ENCODE measurements at regions not wholly inside any gene's neighbourhood (a gene's known extent, or its start where the extent isn't known, plus 50 kb on each side); places are given as distances from the start of the nearest gene placed in this dataset.

DNA sequence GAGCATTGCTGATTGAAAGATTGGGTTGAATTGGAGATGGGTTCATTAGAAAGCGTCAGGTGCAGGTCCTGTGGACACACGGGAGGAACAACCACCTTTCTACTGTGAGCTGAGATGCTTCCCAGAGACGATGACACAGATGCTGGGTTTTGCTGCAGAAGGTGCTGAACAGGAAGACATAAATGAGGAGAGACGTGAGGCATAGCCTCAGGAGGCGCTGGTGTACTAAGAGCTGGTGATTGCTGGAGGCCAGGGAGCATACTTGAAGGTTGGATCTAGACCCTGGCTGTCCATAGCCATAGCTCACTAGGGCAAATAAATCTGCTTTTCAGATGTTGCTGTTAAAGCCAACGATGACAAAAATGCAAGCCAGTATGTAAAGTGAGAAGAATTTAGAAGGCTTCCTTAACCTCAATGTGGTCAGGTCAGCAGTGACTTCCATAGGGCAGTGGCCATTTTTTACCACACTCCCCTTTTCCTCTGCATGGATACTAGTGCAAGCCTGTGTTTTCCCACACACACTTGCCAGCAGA is 153.7 kb downstream of the SOX11 start:
- DNase-seq = no peak

DNA sequence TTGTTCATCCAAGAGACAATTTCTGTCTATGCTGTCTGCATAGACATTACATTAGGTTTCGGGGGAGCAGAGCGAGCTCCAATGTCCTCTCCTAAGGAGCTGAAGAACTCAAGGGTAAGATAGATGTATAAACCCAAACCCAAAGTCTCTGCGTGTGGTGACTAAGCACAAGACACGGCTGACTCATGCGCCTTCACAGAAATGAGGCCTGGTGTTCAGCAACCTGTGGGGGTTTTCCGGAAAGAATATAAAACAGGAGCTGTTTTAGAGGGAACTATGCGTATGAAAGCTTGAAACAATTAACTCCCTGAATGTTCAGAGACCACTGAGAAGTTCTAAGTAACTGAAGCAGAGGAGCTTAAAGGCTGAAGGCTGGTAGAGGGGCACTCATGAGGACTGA is 154.7 kb downstream of the SOX11 start:
- no peak for DNase-seq

DNA sequence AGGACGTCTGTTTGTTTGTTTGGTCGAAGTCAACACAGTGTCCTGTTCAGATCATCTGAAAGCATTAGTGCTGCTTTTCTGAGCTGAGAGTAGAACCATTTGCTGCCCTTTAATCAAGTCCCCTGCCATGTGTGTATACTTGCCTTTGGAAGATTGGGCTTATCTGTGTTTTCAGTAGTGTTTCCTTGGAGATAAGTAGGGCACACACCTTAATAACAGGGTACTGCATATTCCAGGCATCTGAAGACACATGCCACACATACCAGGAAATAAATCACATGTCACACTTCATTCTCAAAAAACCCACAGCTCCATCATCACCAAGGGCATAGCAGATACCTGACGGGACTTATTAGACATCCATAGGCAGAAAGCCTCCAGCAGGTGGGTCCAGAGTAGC is 157.4 kb downstream of the SOX11 start:
- DNase-seq = no peak

DNA sequence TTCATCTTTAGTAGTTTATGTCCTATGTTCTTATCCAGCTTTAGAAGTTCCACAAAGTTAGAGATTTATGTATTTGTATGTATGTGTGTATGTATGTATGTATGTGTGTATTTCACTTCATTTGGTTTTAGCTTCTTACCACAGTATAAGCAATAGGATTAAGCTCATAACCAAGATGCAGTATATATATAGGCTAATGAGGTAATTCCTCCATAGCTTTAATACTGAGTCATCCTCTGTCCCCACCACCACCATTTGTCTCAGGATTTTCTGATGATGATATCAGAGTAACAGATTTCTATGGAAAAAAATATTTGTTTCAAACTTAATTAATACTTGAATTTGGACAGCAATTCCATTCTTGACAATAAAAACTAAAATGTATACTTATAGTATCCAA is 159.2 kb downstream of the SOX11 start:
- DNase-seq = no peak

DNA sequence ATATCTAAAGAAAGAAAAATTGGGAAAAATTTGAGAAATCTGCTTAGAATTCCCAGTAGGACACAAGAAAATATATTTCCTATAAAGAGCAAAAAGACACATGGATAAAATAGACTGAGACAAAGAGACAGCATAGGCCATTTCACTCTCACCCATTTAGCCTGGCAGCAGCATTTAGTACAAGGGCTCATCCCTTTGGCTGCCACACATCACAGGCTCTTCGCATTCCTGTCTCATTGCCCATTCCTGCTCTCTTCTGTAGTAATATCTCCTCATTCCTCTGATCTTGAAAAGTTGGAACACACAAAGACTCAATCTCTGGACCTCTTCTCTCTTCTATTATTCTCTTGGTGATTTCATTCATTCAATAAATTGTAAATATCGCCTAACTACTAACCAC is 162.6 kb downstream of the SOX11 start:
- no peak for DNase-seq

DNA sequence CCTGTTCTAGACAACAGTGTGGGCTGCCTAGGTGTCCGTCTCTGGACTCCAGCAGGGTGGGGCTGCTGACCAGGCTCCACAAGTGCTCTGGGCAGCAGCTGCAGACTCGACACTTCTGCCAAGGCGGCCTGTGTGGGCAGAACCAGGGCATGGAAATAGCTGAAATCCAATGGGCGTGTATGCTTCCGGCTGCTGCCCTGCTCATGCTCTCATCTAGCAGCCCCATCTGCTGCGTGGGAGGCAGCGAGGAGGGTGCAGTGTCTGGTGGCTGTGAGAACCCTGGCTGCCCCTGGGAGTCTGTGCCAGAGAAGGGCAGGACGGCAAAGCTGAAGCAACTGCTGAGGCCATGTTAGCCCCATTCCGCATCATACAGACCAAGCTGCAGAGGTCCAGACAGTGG is 174.9 kb downstream of the SOX11 start:
- no peak for DNase-seq

DNA sequence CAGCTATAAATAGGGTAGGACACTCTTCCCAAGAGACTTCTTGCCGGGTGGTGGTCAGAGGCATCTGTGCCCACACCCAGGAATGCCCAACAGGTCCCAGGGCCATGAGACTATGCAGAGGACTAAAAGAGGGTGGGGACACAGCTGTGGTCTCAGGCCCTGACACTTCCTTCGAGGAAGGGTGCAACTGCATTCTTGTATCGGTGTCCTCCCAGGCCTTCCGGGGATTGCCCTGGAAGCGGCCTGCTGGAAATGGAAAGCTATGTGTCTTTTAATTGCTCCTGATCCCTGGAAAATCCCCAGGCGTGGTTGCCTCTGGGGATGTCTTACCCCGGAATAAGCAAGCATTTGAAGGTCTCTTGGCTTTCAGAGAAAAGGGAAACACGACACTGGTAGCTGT is 176.7 kb downstream of the SOX11 start:
- DNase-seq = no peak

DNA sequence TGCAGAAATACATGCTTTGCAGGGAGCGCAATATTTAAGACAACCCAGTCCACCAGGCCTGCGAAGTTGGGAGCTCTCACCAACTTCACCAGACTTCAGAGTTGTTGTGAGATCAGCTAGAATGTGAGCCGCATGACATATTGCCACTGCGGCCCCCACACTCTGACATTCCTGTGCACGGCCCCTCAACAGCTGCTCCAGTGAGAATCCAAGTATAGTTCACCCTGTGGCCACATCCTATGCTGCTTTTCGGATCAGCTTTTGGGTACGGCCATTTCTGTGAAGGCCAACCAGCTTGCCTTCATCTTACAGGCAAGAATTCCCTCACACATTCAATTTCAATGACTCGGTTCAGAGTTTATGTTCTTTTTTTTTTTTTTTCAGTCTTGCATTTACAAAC is 177.8 kb downstream of the SOX11 start:
- no peak for DNase-seq

DNA sequence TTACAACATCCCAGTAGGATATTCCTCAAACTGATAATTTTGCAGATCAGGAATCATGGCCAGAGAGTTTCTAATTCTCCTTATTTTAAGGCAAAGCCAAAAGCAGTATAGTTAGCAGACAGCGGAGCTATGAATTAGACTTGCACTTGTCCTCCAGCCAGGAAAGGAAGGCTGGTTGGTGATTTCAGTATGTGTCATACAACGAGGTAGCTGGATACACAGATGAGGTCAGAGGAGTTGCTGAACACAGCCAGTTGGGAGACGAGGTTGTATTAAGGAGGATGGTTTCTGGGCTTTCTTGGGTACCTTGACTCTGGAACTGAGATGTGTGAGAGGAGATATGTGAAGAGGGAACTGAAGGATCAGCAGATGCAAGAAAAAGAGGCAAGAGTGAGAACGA is 185.2 kb downstream of the SOX11 start:
- no peak for DNase-seq

DNA sequence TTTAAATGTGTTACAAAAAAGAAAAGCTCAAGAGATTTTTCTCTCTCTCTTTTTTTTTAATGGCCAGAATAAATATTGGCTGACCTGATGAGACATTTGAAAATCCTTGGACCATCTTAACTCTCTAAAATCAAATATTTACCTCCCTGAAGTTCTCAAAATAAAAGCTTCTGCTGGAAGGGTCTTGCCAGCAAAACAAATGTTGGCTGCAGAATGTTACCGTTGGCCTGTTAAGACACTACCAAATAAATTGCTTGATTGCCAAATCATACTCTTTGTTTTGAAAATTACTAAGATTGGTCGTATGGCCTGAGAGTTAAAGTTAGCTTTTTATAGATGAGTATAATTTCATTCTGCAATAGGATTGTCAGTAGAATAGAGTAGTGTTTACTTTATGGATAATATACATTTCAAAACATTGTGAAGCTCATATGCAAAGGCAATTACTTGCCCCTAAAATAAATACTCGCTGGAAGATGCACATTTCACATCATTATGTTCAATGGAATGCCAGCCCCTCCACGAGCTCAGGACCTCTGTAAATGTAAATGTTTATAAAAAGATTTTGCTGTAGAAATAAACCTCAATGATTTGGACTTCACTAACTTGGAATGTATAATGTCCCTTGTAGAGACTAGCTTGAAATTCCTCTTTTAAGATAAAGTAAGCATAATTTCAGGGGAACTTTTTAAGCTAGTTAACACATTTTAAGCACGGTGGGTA is 193.4 kb downstream of the SOX11 start:
- no peak for DNase-seq

DNA sequence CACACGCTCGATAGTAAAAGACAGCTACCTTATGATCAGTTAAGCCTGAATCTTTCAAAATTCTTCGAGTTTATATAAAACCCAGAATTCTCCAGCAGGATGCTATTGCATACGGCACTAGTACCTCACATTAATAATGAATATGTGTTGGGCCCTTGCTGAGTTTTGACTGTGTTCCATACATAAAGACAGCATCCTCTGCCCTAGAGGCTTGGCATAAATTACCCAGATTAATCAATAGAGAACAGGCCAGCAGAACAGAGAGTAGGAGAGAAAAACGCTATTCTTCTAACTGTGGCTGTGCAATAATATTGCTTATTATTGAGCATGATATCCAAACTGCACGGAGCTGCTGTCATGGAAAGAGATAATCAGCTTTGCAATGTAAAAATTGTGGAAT is 194.3 kb downstream of the SOX11 start:
- no peak for DNase-seq

DNA sequence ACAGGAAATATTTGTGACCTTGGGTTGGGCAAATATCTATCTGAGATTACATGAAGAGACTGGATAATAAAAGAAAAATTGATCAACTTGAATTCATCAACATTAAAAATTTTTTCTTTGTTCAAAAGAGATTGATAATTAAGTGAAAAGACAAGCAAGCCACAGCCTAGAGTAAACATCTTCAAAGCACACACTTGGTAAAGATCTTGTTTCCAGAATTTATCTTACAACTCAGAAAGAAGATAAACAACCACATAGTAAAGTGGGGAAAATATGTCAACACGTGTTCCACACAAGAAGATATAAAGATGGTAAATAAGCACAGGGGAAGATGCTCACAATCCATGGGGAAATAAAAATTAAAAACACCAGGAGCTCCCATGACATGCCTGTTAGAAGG is 195.9 kb downstream of the SOX11 start:
- no peak for DNase-seq

DNA sequence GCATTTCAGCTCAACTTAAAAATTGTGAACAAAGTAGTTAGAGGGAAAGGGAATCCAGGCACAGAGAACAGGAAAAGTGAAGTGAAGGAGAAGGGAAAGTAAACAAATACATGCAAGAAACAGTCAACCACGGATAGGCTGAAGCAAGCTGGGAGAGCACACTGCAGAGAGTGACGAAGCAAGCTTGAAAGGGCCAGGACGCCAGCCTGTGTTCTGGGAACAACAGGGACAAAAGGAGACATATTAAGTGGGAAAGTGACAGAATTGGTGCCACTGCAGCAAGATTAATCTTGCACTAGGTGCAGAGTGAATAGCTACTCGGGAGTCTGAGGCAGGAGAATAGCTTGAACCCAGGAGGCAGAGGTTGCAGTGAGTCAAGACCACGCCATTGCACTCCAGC is 197.3 kb downstream of the SOX11 start:
- DNase-seq = no peak

DNA sequence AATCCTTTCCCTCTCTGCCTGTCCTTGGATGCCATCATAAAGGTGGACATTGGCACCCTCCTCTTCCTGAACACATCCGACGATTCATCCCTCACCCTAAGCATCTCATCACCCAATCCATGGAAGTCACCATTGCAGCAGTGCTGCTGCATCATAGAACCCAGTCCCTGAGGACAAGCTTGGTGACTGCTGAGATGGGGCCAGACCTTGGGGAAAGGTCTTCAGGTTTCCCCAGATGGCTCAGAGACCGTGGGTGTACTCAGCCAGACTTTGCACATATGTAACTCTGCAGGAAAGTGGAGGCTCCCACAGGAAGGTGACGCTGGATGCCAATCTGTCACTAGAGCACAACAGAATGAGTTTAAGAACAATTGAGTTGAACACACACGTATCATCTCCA is 202.2 kb downstream of the SOX11 start:
- DNase-seq = no peak

DNA sequence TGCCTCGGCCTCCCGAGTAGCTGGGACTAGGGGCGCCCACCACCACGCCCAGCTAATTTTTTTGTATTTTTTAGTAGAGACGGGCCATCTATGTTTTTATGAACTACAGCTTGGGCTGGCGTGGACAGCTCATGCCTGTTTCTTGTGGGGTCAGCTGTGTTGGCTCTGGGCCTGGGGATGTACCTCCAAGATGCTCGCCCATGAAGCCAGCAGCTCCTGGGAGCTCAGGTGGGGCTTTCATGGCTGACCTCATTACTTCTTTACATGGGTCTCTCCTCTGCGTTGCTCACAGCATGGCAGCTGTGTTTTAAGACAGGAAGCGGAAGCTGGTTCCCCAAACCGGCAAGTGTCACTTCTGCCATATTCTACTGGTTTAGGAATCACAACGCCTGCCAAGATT is 203.1 kb downstream of the SOX11 start:
- no peak for DNase-seq

DNA sequence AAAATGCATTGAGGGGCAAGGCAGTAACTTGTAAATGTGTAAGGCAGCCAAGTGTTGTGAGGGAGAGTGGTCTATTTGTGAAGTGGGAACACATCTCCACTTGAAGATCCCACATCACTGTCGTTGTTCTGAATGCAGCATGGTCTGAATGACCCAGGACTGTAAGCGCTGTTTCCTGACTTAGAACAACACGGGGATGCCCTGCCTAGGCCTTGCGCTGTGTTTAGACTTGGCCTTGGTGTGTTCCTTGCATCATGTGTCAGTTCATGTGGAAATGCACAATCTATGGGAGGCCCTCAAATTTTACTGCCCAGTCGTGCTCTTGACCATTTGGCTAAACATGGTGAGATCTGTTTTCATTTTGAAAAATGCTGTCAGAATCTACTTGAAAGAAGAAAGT is 205.1 kb downstream of the SOX11 start:
- DNase-seq = no peak

DNA sequence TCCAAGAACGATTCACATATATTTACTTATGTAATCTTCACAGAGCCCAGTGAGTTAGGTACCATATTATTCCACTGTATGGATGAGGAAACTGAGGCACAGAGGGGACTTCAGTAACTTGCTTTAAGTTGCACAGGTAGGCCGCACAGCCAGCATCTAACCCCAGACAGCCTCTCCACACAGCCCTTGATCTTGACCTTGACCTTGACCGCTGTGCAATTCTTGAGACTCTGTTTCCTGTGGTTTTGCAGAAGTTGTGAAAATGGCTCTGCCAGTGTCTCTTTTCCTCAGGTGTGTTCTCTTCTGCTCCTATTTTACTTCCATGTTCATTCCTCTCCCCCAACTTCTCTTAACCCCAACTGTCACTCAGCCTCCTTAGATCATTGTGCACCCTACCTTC is 206.5 kb downstream of the SOX11 start:
- no peak for DNase-seq

DNA sequence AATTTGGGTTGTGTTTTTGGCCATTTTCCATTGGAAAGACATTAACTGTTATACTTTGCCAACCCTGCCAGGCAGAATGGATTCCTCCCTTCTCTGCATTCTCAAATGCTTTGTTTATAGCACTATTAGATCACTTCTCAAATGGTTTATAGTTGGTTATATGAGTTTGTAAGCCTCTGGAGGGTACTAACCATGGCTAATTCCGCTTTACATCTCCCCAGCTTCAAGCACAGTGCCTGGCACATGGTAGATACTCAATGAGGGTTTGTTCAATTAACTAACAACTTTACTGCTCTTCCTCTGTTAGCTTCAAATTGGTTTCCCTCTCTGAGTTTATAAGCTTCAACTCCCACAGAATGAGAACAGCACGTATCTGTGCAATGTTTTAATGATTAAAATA is 213.5 kb downstream of the SOX11 start:
- DNase-seq = no peak

DNA sequence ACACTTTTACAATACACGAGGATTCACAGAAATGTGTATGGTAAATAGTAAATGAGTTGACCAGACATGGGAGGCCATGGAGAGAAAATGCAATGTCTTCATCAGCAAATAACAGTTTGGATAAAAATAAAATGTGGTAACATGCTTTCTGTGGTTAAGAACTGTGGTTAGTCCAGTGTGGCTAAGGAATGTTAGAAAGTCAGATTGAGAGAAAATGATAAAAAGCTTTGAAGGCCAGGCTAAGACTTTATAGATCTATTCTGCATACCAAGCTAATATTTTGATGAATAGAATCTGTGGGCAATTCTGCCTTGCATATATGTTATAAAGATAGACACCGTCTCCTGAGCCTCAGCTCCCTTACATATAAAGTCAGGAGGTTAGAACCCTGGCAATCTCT is 215.9 kb downstream of the SOX11 start:
- DNase-seq = no peak

DNA sequence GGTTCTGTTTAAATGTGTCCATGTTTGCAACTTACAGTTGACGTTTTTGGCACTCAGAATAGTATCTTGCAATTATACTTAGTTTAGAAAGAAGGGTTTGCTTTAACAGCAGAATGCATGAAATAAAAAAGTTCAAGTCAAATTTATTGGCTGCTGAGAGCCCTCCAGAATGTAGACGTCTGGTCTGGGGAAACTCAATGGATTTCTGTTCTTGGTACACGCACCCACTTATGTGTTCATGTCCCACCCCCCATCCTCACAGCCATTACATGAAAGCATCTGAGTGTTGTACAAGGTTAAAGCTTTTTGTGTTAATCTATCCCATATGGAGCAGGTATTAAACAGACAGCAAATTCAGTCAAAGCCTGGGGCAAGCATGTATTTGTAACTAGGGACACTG is 219.5 kb downstream of the SOX11 start:
- no peak for DNase-seq

DNA sequence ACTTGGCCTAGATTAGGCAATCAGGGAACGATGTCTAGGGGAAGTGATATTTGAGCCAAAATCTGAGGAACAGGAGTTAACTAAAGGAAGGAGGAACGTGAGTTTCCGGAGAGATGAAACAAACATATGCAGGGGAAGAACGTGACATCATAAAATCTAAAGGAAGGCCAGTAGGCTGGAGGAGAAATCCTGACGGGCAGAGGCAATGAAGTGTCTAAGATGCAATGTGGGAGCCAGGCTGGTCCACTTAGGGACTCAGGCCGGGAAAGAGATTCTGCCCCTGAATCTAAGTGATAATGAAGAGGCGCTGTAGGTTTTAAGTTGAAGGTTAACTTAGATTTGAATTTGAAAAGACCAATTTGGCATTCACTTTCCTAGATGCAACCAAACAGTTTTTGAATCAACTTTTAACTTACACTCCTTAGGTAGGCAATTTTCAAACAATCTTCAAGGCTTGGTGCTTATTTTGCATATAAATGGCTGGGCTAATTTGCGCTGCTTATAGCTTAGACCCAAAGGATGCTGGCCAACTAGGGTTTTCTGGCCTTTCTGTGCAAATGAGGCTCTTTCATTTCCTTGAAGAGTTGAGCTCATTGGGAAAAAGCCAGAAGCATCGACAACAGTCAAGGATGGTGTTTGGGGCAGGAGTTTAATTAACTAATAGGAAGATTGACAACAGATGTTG is 221.7 kb downstream of the SOX11 start:
- DNase-seq = no peak

DNA sequence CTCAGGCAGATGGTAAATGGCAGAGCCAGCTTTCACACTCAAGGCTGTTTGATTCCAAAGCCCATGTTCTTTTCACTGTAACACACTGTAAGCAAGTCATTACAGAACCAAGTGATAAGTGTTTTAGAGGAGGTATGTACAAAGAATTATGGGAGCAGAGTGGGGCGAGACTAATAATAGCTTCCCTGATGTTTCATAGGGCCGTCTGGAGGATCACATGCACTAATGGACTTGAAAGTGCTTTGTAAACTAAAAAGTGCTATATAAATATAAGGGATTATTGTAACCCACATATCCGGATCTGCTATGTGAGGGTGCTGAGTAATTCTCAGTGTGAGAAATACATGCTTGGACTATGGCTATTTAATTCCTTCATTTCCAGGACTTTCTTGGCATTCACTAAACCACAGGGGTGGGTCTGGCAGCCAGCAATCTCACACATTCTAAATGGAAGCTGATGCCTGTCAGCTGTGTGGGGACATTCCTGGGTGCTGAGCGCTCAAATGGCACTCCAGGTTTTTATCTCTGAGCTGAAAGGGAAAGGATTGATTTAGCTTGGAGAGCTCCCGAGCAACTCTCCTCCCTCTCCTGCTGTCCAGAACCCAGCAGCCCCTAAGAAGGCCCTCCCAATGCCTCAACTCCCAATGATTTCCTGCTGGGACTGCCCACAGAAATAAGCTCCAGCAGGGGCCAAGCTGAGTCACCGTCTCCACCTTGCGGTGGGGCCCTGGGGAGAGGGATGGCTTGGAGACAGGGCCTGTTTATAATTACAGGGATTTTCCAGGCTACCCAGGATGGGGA is 222.8 kb downstream of the SOX11 start:
- no peak for DNase-seq

DNA sequence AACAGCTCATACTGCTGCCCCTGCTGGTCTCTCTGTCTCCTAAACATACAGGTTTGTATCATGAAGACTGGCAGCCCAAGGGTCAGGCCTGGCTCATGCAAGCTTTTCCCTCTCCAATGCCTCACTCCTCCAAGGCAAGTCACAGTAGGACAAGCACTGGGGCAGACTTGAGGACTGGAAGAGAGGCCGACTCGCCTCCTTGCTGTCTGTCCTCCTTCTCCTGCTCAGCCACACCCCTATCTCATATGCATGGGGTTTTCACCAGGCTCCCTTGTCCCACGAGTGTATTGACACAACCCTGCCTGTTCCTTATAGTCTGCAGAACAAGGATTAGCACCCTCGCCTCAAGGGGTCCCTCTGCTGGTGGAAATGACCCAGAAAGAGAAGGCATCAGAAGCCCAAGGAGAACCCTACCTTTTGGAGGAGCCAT is 223.7 kb downstream of the SOX11 start:
- DNase-seq = no peak

DNA sequence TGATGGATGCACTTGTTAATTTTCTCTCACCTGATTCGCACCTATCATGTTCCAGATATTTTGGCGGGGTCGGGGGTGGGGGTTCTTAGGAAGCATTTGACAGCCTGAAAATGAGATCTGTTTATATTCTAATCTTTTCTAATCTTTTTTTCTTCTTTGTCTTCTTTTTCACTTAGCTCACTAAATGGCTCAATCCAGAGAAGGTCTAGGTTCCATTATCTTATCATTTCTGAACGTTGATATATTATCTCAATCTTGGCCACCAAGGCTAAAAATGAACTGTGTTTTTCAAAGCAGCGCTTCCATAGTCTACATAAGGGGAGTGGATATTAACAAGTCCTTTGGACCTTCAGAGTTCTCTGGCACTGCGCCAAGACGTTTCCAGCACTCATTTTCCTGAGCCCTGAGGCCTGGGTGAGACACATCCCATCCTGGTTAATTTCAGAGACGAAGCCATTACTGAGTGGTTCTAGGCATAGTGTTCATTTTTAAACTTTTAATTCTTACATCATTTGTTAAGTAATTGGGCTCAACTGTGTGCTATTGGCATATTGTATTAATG is 229.0 kb downstream of the SOX11 start:
- DNase-seq = no peak

Data from activated CD4-positive, CD25-positive, alpha-beta regulatory T cell (primary cell).